GM18505 (cell line): ENCODE measurements at regions not wholly inside any gene's neighbourhood (a gene's known extent, or its start where the extent isn't known, plus 50 kb on each side); places are given as distances from the start of the nearest gene placed in this dataset.

ENCODE experiments used
- ATAC-seq: cut with Tn5 transposase; IDR thresholded peaks from one replicate; pipeline ENCODE4 v1.9.1; 2021; ENCODE audit not compliant: unreplicated experiment
- POLR2A ChIP-seq: IDR thresholded peaks from 4 replicates; pipeline ENCODE4 v1.6.1; 2011; ENCODE audit warnings: borderline replicate concordance; ENCODE audit not compliant: insufficient read depth, insufficient read length; ENCODE audit errors: extremely low read depth

DNA sequence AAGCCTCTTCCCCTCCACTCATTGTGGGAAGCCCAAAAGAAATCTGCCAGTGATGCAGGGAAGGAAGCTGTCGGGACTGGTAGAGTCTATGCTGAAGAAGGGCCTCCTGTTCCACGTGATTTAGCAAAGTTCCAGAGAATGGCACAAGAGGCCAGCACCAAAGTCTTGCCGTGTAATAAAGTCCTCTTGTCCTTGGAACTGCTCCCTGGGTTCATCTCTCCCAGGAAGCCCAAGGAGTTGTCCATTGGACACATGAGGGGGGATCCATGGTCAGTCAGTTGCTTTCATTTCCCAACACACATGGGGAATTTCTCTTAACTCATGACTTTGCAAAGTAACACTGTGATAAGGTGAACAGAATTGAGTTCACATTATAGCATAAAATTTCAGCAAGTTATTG, 116.1 kb upstream of the RAB4A start:
- no peak for TF ChIP-seq POLR2A
- ATAC-seq = no peak

DNA sequence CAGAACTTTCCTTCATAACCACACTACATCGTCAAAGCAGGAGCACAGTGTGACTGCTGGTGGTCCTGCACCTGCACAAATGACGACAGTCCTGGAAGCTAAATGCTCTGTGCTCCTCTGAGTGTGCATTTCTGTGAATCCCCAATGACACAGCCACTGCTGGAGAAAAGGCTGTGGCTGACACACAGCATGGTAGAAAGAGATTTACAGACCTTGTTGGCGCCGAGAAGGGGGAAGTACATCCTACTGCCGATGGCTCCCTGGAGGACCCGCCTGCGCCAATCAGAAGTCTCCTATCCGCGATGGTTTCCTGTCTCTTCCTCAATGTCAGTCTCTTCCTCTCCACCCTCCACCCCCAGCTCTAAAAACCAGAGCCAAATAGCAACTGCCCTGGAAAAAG, 115.4 kb upstream of the RAB4A start:
- no peak for TF ChIP-seq POLR2A
- no peak for ATAC-seq

GRCh38 chr1:229156872-229157271, 114.0 kb upstream of the RAB4A start:
- TF ChIP-seq POLR2A = no peak
- ATAC-seq = no peak

DNA sequence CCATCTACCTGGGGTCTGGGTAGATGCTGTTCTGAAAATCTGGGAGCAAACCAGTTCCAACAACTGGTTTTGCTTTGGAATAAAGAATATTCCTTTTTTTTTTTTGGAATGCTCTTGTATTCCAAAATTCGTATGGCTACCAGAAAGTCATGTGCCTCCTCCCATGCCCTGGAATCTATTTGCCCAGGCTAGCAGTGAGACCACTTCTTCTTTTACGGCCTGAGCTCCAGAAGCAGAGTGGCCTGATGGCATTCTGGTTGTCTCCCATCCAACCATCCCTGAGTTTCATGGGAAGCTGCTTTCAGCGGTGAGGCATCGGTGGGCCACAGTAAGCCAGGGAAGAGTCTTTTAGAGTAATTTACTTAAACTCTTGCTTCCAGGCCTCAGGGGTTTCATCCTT, 113.4 kb upstream of the RAB4A start:
- TF ChIP-seq POLR2A = no peak
- ATAC-seq = no peak

- no peak for TF ChIP-seq POLR2A
- no peak for ATAC-seq
Observed at GRCh38 chr1:229158341-229158921, 112.5 kb upstream of the RAB4A start.

DNA sequence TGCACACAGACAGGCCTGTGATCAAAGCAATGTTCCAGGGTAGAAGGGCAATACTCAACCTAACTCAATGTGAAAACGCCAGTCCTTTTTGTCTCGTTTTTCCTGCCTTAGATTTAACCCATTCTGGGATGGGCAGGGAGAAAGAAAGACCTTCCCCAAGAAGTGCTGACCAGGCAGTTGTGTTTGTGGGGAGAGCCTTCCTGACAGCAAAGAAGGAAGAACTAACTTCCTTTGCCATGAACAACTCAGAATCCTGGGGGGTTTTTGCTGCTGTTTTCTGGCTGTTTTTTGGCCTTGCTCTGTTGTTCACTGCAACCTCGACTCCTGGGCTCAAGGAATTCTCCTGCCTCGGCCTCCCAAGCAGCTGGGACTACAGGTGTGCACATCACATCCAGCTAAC, 112.0 kb upstream of the RAB4A start:
- no peak for TF ChIP-seq POLR2A

GRCh38 chr1:229159668-229160544, 111.0 kb upstream of the RAB4A start:
- no peak for TF ChIP-seq POLR2A
- no peak for ATAC-seq

More for the DNA sequence above, 112.0 kb upstream of the RAB4A start:
- no peak for ATAC-seq

GRCh38 chr1:229161740-229162139, 109.2 kb upstream of the RAB4A start:
- ATAC-seq = no peak
- TF ChIP-seq POLR2A = no peak

- no peak for ATAC-seq
- TF ChIP-seq POLR2A = no peak
Observed at GRCh38 chr1:229162825-229163515, 107.9 kb upstream of the RAB4A start.

GRCh38 chr1:229164348-229164747, 106.6 kb upstream of the RAB4A start:
- ATAC-seq = no peak
- no peak for TF ChIP-seq POLR2A

- no peak for ATAC-seq
- TF ChIP-seq POLR2A = no peak
Observed at GRCh38 chr1:229164836-229165735, 105.8 kb upstream of the RAB4A start.

- ATAC-seq = no peak
Observed at GRCh38 chr1:229167318-229167717, 103.6 kb upstream of the RAB4A start.

GRCh38 chr1:229169399-229169798, 101.5 kb upstream of the RAB4A start:
- no peak for ATAC-seq
- TF ChIP-seq POLR2A = no peak

More at GRCh38 chr1:229167318-229167717, 103.6 kb upstream of the RAB4A start:
- TF ChIP-seq POLR2A = no peak

- no peak for ATAC-seq
- TF ChIP-seq POLR2A = no peak
Observed at GRCh38 chr1:229170274-229170673, 100.6 kb upstream of the RAB4A start.
